ENCODE measurements at regions not wholly inside any gene's neighbourhood (a gene's known extent, or its start where the extent isn't known, plus 50 kb on each side); places are given as distances from the start of the nearest gene placed in this dataset.

GRCh38 chr3:28042707-28043106 is 198.7 kb upstream of the CMC1 start:
- TF ChIP-seq CTCF (IDR thresholded peaks at IDR 0.05; ENCODE audit: borderline replicate concordance, extremely low read depth, low read length, poor library complexity, severe bottlenecking) (no peak), EZH2 (IDR thresholded peaks at IDR 0.05; ENCODE audit: borderline replicate concordance, low read depth, low read length, severe bottlenecking) (no peak)

Measured in DND-41 (cell line).